ENCODE measurements at regions not wholly inside any gene's neighbourhood (a gene's known extent, or its start where the extent isn't known, plus 50 kb on each side); places are given as distances from the start of the nearest gene placed in this dataset.

DNA sequence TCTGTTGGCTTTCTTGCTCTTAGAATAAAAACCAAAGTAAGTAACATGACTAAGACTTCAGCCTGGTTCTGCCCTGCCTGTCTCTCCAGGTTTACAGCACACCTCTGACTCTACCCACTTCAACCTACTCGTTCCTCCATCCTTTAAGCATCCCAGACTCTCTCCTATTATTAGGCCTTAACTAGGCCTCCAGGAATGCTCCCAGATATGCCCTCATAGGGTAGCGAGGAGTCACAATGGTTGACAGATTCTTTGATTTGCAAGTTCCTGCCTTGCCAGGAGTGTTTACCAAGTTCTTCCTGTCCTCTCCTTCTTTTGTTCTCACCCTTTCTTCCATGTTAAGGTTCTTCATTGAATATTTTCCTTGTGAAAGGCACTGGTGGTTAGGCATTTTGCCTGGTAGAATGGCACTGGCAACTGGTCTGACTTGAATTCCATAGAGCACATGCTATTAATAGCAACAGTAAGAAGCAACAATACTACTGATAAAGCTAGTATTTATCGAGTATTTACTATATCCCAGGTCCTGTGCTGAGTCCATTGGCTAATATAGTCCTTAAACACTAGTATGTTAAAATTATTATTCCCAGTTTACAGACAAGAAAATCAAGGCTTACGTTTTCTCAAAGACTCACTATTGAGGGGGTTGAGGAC, 327.9 kb upstream of the PRKCQ start:
- Histone ChIP-seq H3K4me3 (ENCODE audit: insufficient read depth, low read depth, low read length, poor library complexity, severe bottlenecking) (no peak overlapping the region), H3K27ac (ENCODE audit: insufficient read depth, low read length, poor library complexity, severe bottlenecking) (no peak overlapping the region), H3K27me3 (replicated peaks; ENCODE audit: control insufficient read depth, insufficient read depth, low read length, poor library complexity, severe bottlenecking) (no peaks in the 10 kb centered on the region), H3K36me3 (ENCODE audit: control insufficient read depth, insufficient read depth, low read length) (no peaks in the 10 kb centered on the region), H3K9me3 (ENCODE audit: control insufficient read depth, low read length) (no peaks in the 10 kb centered on the region), H3K4me1 (ENCODE audit: control insufficient read depth, insufficient read depth, low read length, poor library complexity, severe bottlenecking) (peaks cover 4% of the 10 kb centered on the region)
- no peak for DNase-seq

DNA sequence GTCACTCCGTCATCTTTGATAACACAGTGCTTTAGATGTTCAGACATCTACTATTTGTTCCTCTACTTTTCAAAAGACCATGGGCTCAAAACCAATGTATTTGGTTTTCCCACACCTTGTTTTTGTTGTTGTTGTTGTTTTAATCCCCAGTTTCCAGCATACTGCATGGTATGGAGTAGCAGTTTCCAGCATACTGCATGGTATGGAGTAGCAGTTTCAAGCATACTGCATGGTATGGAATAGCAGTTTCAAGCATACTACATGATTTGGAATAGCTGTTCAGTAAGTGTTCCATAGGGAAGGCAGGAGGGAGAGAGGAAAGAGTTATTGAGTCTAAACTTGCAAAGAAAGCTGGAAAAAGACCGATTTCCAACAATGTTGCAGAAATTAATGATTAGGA, 314.3 kb upstream of the PRKCQ start:
- DNase-seq, result no peak
- no peaks in the 10 kb centered on the region for H3K36me3 ChIP-seq (ENCODE audit: control insufficient read depth, insufficient read depth, low read length)
- H3K27ac ChIP-seq (ENCODE audit: insufficient read depth, low read length, poor library complexity, severe bottlenecking), result no peak overlapping the region
- H3K27me3 ChIP-seq (replicated peaks; ENCODE audit: control insufficient read depth, insufficient read depth, low read length, poor library complexity, severe bottlenecking), result peaks cover 3% of the 10 kb centered on the region
- no peaks in the 10 kb centered on the region for H3K9me3 ChIP-seq (ENCODE audit: control insufficient read depth, low read length)
- H3K4me1 ChIP-seq (ENCODE audit: control insufficient read depth, insufficient read depth, low read length, poor library complexity, severe bottlenecking), result no peaks in the 10 kb centered on the region
- H3K4me3 ChIP-seq (ENCODE audit: insufficient read depth, low read depth, low read length, poor library complexity, severe bottlenecking), result no peak overlapping the region

- Histone ChIP-seq H3K9me3 (ENCODE audit: control insufficient read depth, low read length) (no peaks in the 10 kb centered on the region), H3K27me3 (replicated peaks; ENCODE audit: control insufficient read depth, insufficient read depth, low read length, poor library complexity, severe bottlenecking) (peaks cover 3% of the 10 kb centered on the region), H3K36me3 (ENCODE audit: control insufficient read depth, insufficient read depth, low read length) (no peaks in the 10 kb centered on the region), H3K27ac (ENCODE audit: insufficient read depth, low read length, poor library complexity, severe bottlenecking) (no peak overlapping the region), H3K4me3 (ENCODE audit: insufficient read depth, low read depth, low read length, poor library complexity, severe bottlenecking) (no peak overlapping the region), H3K4me1 (ENCODE audit: control insufficient read depth, insufficient read depth, low read length, poor library complexity, severe bottlenecking) (no peaks in the 10 kb centered on the region)
- DNase-seq, result no peak
These were observed 312.8 kb upstream of the PRKCQ start for GRCh38 chr10:6892864-6893263.

GRCh38 chr10:6891924-6892323, 311.8 kb upstream of the PRKCQ start:
- Histone ChIP-seq H3K36me3 (ENCODE audit: control insufficient read depth, insufficient read depth, low read length) (no peaks in the 10 kb centered on the region), H3K9me3 (ENCODE audit: control insufficient read depth, low read length) (no peaks in the 10 kb centered on the region), H3K27me3 (replicated peaks; ENCODE audit: control insufficient read depth, insufficient read depth, low read length, poor library complexity, severe bottlenecking) (peaks cover 1% of the 10 kb centered on the region), H3K4me3 (ENCODE audit: insufficient read depth, low read depth, low read length, poor library complexity, severe bottlenecking) (no peak overlapping the region), H3K4me1 (ENCODE audit: control insufficient read depth, insufficient read depth, low read length, poor library complexity, severe bottlenecking) (no peaks in the 10 kb centered on the region), H3K27ac (ENCODE audit: insufficient read depth, low read length, poor library complexity, severe bottlenecking) (no peak overlapping the region)
- DNase-seq, result no peak

- H3K4me1 ChIP-seq (ENCODE audit: control insufficient read depth, insufficient read depth, low read length, poor library complexity, severe bottlenecking), result no peaks in the 10 kb centered on the region
- no peaks in the 10 kb centered on the region for H3K9me3 ChIP-seq (ENCODE audit: control insufficient read depth, low read length)
- H3K36me3 ChIP-seq (ENCODE audit: control insufficient read depth, insufficient read depth, low read length), result no peaks in the 10 kb centered on the region
- no peaks in the 10 kb centered on the region for H3K27me3 ChIP-seq (replicated peaks; ENCODE audit: control insufficient read depth, insufficient read depth, low read length, poor library complexity, severe bottlenecking)
- H3K4me3 ChIP-seq (ENCODE audit: insufficient read depth, low read depth, low read length, poor library complexity, severe bottlenecking), result no peak overlapping the region
- no peak for DNase-seq
- no peak overlapping the region for H3K27ac ChIP-seq (ENCODE audit: insufficient read depth, low read length, poor library complexity, severe bottlenecking)
These were observed 309.6 kb upstream of the PRKCQ start for GRCh38 chr10:6889718-6890117.

GRCh38 chr10:6888434-6888833, 308.4 kb upstream of the PRKCQ start:
- Histone ChIP-seq H3K4me1 (ENCODE audit: control insufficient read depth, insufficient read depth, low read length, poor library complexity, severe bottlenecking) (no peaks in the 10 kb centered on the region), H3K27me3 (replicated peaks; ENCODE audit: control insufficient read depth, insufficient read depth, low read length, poor library complexity, severe bottlenecking) (no peaks in the 10 kb centered on the region), H3K36me3 (ENCODE audit: control insufficient read depth, insufficient read depth, low read length) (no peaks in the 10 kb centered on the region), H3K9me3 (ENCODE audit: control insufficient read depth, low read length) (no peaks in the 10 kb centered on the region), H3K27ac (ENCODE audit: insufficient read depth, low read length, poor library complexity, severe bottlenecking) (no peak overlapping the region), H3K4me3 (ENCODE audit: insufficient read depth, low read depth, low read length, poor library complexity, severe bottlenecking) (no peak overlapping the region)
- DNase-seq, result no peak

DNA sequence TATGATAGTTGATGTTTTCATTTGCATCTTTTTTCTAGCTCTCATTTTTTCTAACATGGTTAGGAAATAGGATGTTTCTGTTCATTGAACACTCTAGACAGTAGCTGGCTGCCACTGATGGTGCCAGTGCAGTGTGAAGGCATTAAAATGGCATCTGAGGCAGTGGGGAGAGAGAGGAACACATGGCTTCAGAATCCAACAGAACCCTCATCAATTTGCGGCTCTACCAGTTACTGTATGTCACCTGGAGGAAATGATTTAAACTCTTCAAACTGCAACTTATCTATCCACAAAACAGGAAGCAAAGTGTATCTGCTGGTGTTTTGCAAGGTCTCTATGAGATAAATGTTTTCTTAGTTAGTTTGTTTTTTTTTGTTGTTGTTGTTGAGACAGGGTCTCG, 305.2 kb upstream of the PRKCQ start:
- no peak overlapping the region for H3K4me3 ChIP-seq (ENCODE audit: insufficient read depth, low read depth, low read length, poor library complexity, severe bottlenecking)
- no peak overlapping the region for H3K27ac ChIP-seq (ENCODE audit: insufficient read depth, low read length, poor library complexity, severe bottlenecking)
- DNase-seq, result no peak

DNA sequence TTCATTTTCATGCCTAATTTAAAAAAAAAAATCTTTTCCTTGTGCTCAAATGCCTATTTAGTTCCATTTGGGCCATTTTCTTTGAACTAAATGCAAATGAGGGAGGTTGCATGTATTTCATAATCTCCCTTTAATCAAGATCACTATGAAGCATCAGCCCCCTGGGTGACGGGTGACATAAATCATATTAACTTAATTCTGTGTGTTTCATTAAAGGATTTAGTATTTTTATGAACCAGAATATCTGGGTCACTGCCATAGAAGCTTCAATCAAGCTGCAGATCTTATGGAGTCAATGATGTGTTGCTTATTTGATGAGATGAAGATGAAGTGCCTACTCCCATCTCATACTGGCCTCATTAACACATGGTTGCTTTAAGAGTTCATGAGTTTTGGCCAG, 301.9 kb upstream of the PRKCQ start:
- H3K4me1 ChIP-seq (ENCODE audit: control insufficient read depth, insufficient read depth, low read length, poor library complexity, severe bottlenecking), result no peaks in the 10 kb centered on the region
- no peaks in the 10 kb centered on the region for H3K36me3 ChIP-seq (ENCODE audit: control insufficient read depth, insufficient read depth, low read length)
- H3K9me3 ChIP-seq (ENCODE audit: control insufficient read depth, low read length), result no peaks in the 10 kb centered on the region
- DNase-seq, result no peak
- H3K27me3 ChIP-seq (replicated peaks; ENCODE audit: control insufficient read depth, insufficient read depth, low read length, poor library complexity, severe bottlenecking), result no peaks in the 10 kb centered on the region
- no peak overlapping the region for H3K4me3 ChIP-seq (ENCODE audit: insufficient read depth, low read depth, low read length, poor library complexity, severe bottlenecking)
- no peak overlapping the region for H3K27ac ChIP-seq (ENCODE audit: insufficient read depth, low read length, poor library complexity, severe bottlenecking)

More for the DNA sequence above, 305.2 kb upstream of the PRKCQ start:
- H3K9me3 ChIP-seq (ENCODE audit: control insufficient read depth, low read length), result no peaks in the 10 kb centered on the region
- H3K27me3 ChIP-seq (replicated peaks; ENCODE audit: control insufficient read depth, insufficient read depth, low read length, poor library complexity, severe bottlenecking), result no peaks in the 10 kb centered on the region
- no peaks in the 10 kb centered on the region for H3K36me3 ChIP-seq (ENCODE audit: control insufficient read depth, insufficient read depth, low read length)
- no peaks in the 10 kb centered on the region for H3K4me1 ChIP-seq (ENCODE audit: control insufficient read depth, insufficient read depth, low read length, poor library complexity, severe bottlenecking)

DNA sequence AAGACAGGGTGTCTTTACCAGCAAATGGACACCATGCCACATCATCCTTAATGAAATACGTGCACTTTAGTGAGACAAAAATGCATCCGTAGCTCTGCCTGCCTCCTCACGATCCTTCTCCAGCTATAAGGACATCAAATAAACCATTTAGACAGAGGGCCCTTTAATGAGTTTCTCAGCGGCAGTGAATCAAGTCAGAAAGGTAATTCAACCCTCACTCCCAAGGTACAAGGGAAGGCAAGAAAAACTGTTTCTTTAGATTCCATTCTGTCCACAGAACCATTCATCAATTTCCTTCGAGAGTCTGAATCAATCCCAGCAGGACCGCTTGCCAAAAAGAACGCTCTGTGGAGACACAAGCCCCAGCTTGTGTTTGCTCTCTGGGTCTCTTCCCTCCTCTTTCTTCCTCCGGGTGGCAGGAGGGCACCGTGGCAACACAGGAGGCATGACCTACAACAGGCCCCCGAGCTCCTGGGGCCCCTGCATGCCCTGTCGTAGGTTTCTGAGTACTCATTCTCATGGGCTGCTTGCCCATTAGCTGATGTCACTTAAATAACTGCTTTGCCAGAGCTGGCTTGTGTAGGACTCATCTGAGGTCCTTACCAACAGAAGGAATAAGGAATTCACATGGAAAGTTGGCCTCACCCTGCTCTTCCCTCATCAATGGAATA, 297.8 kb upstream of the PRKCQ start:
- Histone ChIP-seq H3K27ac (ENCODE audit: insufficient read depth, low read length, poor library complexity, severe bottlenecking) (no peak overlapping the region), H3K4me1 (ENCODE audit: control insufficient read depth, insufficient read depth, low read length, poor library complexity, severe bottlenecking) (no peaks in the 10 kb centered on the region), H3K4me3 (ENCODE audit: insufficient read depth, low read depth, low read length, poor library complexity, severe bottlenecking) (no peak overlapping the region), H3K36me3 (ENCODE audit: control insufficient read depth, insufficient read depth, low read length) (no peaks in the 10 kb centered on the region), H3K9me3 (ENCODE audit: control insufficient read depth, low read length) (no peaks in the 10 kb centered on the region), H3K27me3 (replicated peaks; ENCODE audit: control insufficient read depth, insufficient read depth, low read length, poor library complexity, severe bottlenecking) (no peaks in the 10 kb centered on the region)
- no peak for DNase-seq

- no peak overlapping the region for H3K4me3 ChIP-seq (ENCODE audit: insufficient read depth, low read depth, low read length, poor library complexity, severe bottlenecking)
- no peaks in the 10 kb centered on the region for H3K4me1 ChIP-seq (ENCODE audit: control insufficient read depth, insufficient read depth, low read length, poor library complexity, severe bottlenecking)
- no peaks in the 10 kb centered on the region for H3K27me3 ChIP-seq (replicated peaks; ENCODE audit: control insufficient read depth, insufficient read depth, low read length, poor library complexity, severe bottlenecking)
- no peaks in the 10 kb centered on the region for H3K9me3 ChIP-seq (ENCODE audit: control insufficient read depth, low read length)
- DNase-seq, result no peak
- H3K36me3 ChIP-seq (ENCODE audit: control insufficient read depth, insufficient read depth, low read length), result no peaks in the 10 kb centered on the region
- H3K27ac ChIP-seq (ENCODE audit: insufficient read depth, low read length, poor library complexity, severe bottlenecking), result no peak overlapping the region
These were observed 297.3 kb upstream of the PRKCQ start for GRCh38 chr10:6877336-6877721.

Measured in effector memory CD4-positive, alpha-beta T cell (primary cell).